PC-9 (cell line): ENCODE measurements at regions not wholly inside any gene's neighbourhood (a gene's known extent, or its start where the extent isn't known, plus 50 kb on each side); places are given as distances from the start of the nearest gene placed in this dataset.
A peak's percentile ranks its signal among the peaks of the same experiment; 100 is the strongest.

Experiments used
- BruUV-seq: library from RNA; stranded (reverse); fragments of 400-500 nt; replicated peaks from 2 replicates; lab custom pipeline; 2021; lab: Mats Ljungman, UMichigan
- CTCF ChIA-PET: fragments of 300-600 bp; sonication (Branson Sonifier 250); formaldehyde crosslinking; loops from one replicate; lab custom pipeline; 2022; ENCODE audit warnings: antibody characterized with exemption; lab: Charles Lee
- POLR2A ChIA-PET: fragments of 300-600 bp; sonication (Branson Sonifier 250); formaldehyde crosslinking; loops from one replicate; lab custom pipeline; 2022; ENCODE audit warnings: antibody characterized with exemption; ENCODE audit not compliant: unreplicated experiment; lab: Charles Lee
- DNase-seq, 2 experiments: peaks; one replicate each; pipeline versions ENCODE4 v3.0.0 to v3.0.0-alpha.2; 2015 to 2022; ENCODE audit warnings: mixed read lengths in 1 of 2
- H2AFZ ChIP-seq: fragments of 200-600 bp; sonication (generic); 2 replicates; pipeline ENCODE4 v1.8.1; 2017; ENCODE audit warnings: antibody characterized with exemption
- H3F3A ChIP-seq: fragments of 200-600 bp; sonication (generic); 2 replicates; pipeline ENCODE4 v1.8.1; 2017; ENCODE audit warnings: antibody characterized with exemption, mild to moderate bottlenecking, low read depth; ENCODE audit not compliant: insufficient read depth
- H3K27ac ChIP-seq: fragments of 200-600 bp; sonication (generic); 2 replicates; pipeline ENCODE4 v1.6.1; 2016; ENCODE audit warnings: mixed run types
- H3K27me3 ChIP-seq: fragments of 200-600 bp; sonication (generic); 2 replicates; pipeline ENCODE4 v1.6.1; 2016; ENCODE audit warnings: low read depth, mixed run types; ENCODE audit not compliant: insufficient read depth
- H3K36me3 ChIP-seq: fragments of 200-600 bp; sonication (generic); 2 replicates; pipeline ENCODE4 v1.6.1; 2016; ENCODE audit warnings: low read depth, mixed run types
- H3K4me1 ChIP-seq: fragments of 200-600 bp; sonication (generic); replicated peaks from 2 replicates; pipeline ENCODE4 v1.6.1; 2016; ENCODE audit warnings: mixed run types; ENCODE audit not compliant: insufficient read depth
- H3K4me2 ChIP-seq: fragments of 200-600 bp; sonication (generic); 2 replicates; pipeline ENCODE4 v1.6.1; 2017; ENCODE audit warnings: mixed run types
- H3K4me3 ChIP-seq: fragments of 200-600 bp; sonication (generic); 2 replicates; pipeline ENCODE4 v1.6.1; 2016; ENCODE audit warnings: mixed run types
- H3K79me2 ChIP-seq: fragments of 200-600 bp; sonication (generic); 2 replicates; pipeline ENCODE4 v1.6.1; 2017; ENCODE audit warnings: low read depth, mixed run types
- H3K9me2 ChIP-seq: fragments of 200-600 bp; sonication (generic); 2 replicates; pipeline ENCODE4 v1.8.1; 2017; ENCODE audit warnings: mild to moderate bottlenecking; ENCODE audit not compliant: insufficient read depth
- H3K9me3 ChIP-seq: fragments of 200-600 bp; sonication (generic); 2 replicates; pipeline ENCODE4 v1.8.1; 2016; ENCODE audit warnings: low read depth; ENCODE audit not compliant: insufficient read depth
- H4K20me1 ChIP-seq: fragments of 200-600 bp; sonication (generic); 2 replicates; pipeline ENCODE4 v1.8.1; 2017; ENCODE audit not compliant: insufficient read depth
- EZH2 ChIP-seq: fragments of 200-600 bp; sonication (generic); IDR thresholded peaks from 2 replicates; pipeline ENCODE4 v1.8.0; 2017; ENCODE audit warnings: antibody characterized with exemption, low read depth
- intact Hi-C: fragments of 100-400 bp; cut with micrococcal nuclease; formaldehyde crosslinking; loops from one replicate; pipeline ENCODE4 v1.10.0; 2022; ENCODE audit not compliant: unreplicated experiment
- TF ChIP-seq, protein P1 (sequence below): fragments of 200-600 bp; sonication (generic); conservative IDR thresholded peaks from 2 replicates; pipeline ENCODE4 v1.6.1; 2017; ENCODE audit warnings: mixed run types, antibody characterized with exemption, mild to moderate bottlenecking, moderate library complexity

GRCh38 chr12:107990325-107990724 lies 138.8 kb upstream of the WSCD2 start:
- TF ChIP-seq, protein P1, sequence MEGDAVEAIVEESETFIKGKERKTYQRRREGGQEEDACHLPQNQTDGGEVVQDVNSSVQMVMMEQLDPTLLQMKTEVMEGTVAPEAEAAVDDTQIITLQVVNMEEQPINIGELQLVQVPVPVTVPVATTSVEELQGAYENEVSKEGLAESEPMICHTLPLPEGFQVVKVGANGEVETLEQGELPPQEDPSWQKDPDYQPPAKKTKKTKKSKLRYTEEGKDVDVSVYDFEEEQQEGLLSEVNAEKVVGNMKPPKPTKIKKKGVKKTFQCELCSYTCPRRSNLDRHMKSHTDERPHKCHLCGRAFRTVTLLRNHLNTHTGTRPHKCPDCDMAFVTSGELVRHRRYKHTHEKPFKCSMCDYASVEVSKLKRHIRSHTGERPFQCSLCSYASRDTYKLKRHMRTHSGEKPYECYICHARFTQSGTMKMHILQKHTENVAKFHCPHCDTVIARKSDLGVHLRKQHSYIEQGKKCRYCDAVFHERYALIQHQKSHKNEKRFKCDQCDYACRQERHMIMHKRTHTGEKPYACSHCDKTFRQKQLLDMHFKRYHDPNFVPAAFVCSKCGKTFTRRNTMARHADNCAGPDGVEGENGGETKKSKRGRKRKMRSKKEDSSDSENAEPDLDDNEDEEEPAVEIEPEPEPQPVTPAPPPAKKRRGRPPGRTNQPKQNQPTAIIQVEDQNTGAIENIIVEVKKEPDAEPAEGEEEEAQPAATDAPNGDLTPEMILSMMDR = peak; percentile 43
- no peak for TF ChIP-seq EZH2
- CTCF ChIA-PET = interaction anchor here (0.8 kb wide), 1 partner anchor 467 kb away, joined by 4 read pairs; no protein-coding TSS in a partner anchor
- Histone ChIP-seq H3K4me2 (no peak overlapping the region), H3K79me2 (no peaks in the 10 kb centered on the region), H3K9me2 (no peaks in the 10 kb centered on the region), H3F3A (no peaks in the 10 kb centered on the region), H2AFZ (no peak overlapping the region), H3K9me3 (no peaks in the 10 kb centered on the region), H3K4me3 (no peak overlapping the region), H3K27ac (no peak overlapping the region), H3K27me3 (no peaks in the 10 kb centered on the region), H3K36me3 (no peaks in the 10 kb centered on the region), H4K20me1 (no peaks in the 10 kb centered on the region), H3K4me1 (no peaks in the 10 kb centered on the region)
- BruUV-seq = no TSS peak
- POLR2A ChIA-PET = no interaction called here
- intact Hi-C loops = loop anchor here (5.0 kb wide), 1 partner anchor 522 kb away; no protein-coding TSS in a partner anchor
- peak in 1 of 2 experiments; percentile 6 for DNase-seq

DNA sequence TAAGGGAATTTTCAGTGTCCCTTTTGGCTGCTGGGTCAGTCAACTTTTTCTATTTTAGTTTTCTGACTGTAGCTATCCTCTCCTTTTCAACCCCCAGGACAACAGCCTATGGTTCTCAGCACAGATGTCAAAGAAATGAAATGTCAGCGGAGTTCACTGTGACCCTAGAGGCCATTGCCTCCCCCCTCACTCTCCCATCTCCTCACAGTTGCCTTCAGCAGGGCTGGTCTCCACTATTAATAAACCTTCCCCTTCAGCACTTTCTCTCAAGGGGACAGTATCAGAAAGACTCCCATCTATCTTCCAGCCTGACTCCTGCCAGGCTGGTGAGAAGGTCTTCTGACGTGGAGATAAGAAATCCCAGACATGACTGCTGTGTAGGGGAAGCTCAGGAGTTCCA lies 137.1 kb upstream of the WSCD2 start:
- no peaks in the 10 kb centered on the region for H4K20me1 ChIP-seq
- H3K36me3 ChIP-seq = no peaks in the 10 kb centered on the region
- H3K9me2 ChIP-seq = no peaks in the 10 kb centered on the region
- no peaks in the 10 kb centered on the region for H3K4me1 ChIP-seq
- no peak overlapping the region for H3K4me3 ChIP-seq
- no peaks in the 10 kb centered on the region for H3F3A ChIP-seq
- TF ChIP-seq, protein P1 = no peak
- TF ChIP-seq EZH2 = no peak
- no peak overlapping the region for H3K4me2 ChIP-seq
- DNase-seq = no peak
- no peak overlapping the region for H2AFZ ChIP-seq
- H3K27ac ChIP-seq = no peak overlapping the region
- no peaks in the 10 kb centered on the region for H3K79me2 ChIP-seq
- ChIA-PET POLR2A (no interaction called here), CTCF (no interaction called here)
- H3K9me3 ChIP-seq = no peaks in the 10 kb centered on the region
- H3K27me3 ChIP-seq = no peaks in the 10 kb centered on the region
- intact Hi-C loops = loop anchor here (5.0 kb wide), 1 partner anchor 520 kb away; no protein-coding TSS in a partner anchor
- no TSS peak for BruUV-seq

- no peak overlapping the region for H2AFZ ChIP-seq
- no peak for DNase-seq
- H3K4me2 ChIP-seq = no peak overlapping the region
- H3K27ac ChIP-seq = no peak overlapping the region
- H3K36me3 ChIP-seq = no peaks in the 10 kb centered on the region
- POLR2A ChIA-PET = no interaction called here
- H4K20me1 ChIP-seq = no peaks in the 10 kb centered on the region
- H3K79me2 ChIP-seq = no peaks in the 10 kb centered on the region
- TF ChIP-seq, protein P1 = peak; percentile 49; the same call in 1 of the 2 replicates
- no peak for TF ChIP-seq EZH2
- H3K4me3 ChIP-seq = no peak overlapping the region
- no peaks in the 10 kb centered on the region for H3F3A ChIP-seq
- no peaks in the 10 kb centered on the region for H3K9me3 ChIP-seq
- intact Hi-C loops = loop anchor here (5.0 kb wide), 1 partner anchor 519 kb away; no protein-coding TSS in a partner anchor
- BruUV-seq = no TSS peak
- no peaks in the 10 kb centered on the region for H3K4me1 ChIP-seq
- H3K27me3 ChIP-seq = no peaks in the 10 kb centered on the region
- no peaks in the 10 kb centered on the region for H3K9me2 ChIP-seq
- CTCF ChIA-PET = interaction anchor here (0.6 to 0.7 kb wide), 2 partner anchors 519 to 577 kb away, joined by 3 to 4 read pairs; no protein-coding TSS in a partner anchor
Observed at GRCh38 chr12:107992870-107993451, 136.1 kb upstream of the WSCD2 start.
